ENCODE measurements at regions not wholly inside any gene's neighbourhood (a gene's known extent, or its start where the extent isn't known, plus 50 kb on each side); places are given as distances from the start of the nearest gene placed in this dataset.

DNA sequence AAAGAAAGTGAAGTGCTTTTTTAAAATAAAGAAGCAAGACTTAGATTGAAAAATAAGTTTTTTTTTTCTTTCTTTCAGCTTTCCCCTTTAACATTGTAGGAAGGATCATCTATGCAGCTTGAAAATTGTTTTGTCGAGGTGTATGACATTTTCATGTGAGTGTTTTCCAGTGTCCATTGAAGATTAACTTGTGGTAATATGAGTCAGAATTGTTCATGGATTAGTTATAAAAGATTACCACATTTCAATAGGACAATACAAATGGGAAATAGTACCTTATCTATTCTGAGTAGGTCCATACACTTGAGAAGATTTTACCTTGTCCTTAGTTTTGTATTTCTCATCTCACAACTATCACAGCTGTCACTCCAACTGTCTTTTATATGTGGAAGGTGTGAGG is 1234.7 kb downstream of the NSUN3 start:
- H3K4me3 ChIP-seq (ENCODE audit: control insufficient read depth in 1 of 7, extremely low read depth in 1 of 7, insufficient read depth in 4 of 7, low read depth in 2 of 7, low read length in 6 of 7) = no peak overlapping the region
- ChIA-PET CTCF (no interaction called here), POLR2A (no interaction called here)
- DNase-seq = no peak
- no peaks in the 10 kb centered on the region for H3K9me3 ChIP-seq (ENCODE audit: control extremely low read depth in 1 of 5, control insufficient read depth in 4 of 5, insufficient read depth in 2 of 5, low read depth in 1 of 5, low read length in 4 of 5)
- no peaks in the 10 kb centered on the region for H3K4me1 ChIP-seq (ENCODE audit: control extremely low read depth in 1 of 4, control insufficient read depth in 4 of 4, insufficient read depth in 4 of 4, low read length in 3 of 4)
- no peaks in the 10 kb centered on the region for H3K27me3 ChIP-seq (replicated peaks in 2 of 5; ENCODE audit: control insufficient read depth in 4 of 5, insufficient read depth in 5 of 5, low read length in 4 of 5)
- WGBS (ENCODE audit: insufficient coverage) = no CpG with 5 or more reads among the region's 1 CpG
- no peak overlapping the region for H3K27ac ChIP-seq (ENCODE audit: insufficient read depth in 1 of 2, low read depth in 1 of 2, low read length in 2 of 2, poor library complexity in 1 of 2, severe bottlenecking in 2 of 2)
- H3K36me3 ChIP-seq (ENCODE audit: control insufficient read depth in 4 of 4, insufficient read depth in 4 of 4, low read length in 3 of 4) = no peaks in the 10 kb centered on the region

DNA sequence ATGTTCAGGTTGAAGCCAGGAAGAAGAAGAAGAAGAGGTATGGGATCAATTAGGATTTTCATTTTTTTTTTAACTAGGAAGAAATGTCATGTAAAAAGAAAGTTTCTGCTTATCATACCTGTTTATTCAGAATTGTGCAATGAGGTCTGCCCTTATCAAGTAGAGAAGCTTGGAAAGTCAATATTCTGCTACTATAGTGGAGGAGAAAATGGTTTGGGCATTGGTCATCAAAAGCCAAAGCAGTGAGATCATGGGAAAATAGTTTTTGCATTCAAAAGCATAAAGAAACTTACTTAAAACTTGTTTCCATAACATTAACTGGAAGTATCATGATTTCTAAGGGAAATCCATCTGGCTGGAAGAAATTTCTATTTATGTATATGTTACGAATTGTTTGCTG is 1239.2 kb downstream of the NSUN3 start:
- no peak for DNase-seq
- Histone ChIP-seq H3K36me3 (ENCODE audit: control insufficient read depth in 4 of 4, insufficient read depth in 4 of 4, low read length in 3 of 4) (no peaks in the 10 kb centered on the region), H3K27ac (ENCODE audit: insufficient read depth in 1 of 2, low read depth in 1 of 2, low read length in 2 of 2, poor library complexity in 1 of 2, severe bottlenecking in 2 of 2) (no peak overlapping the region), H3K27me3 (replicated peaks in 2 of 5; ENCODE audit: control insufficient read depth in 4 of 5, insufficient read depth in 5 of 5, low read length in 4 of 5) (no peaks in the 10 kb centered on the region), H3K9me3 (ENCODE audit: control extremely low read depth in 1 of 5, control insufficient read depth in 4 of 5, insufficient read depth in 2 of 5, low read depth in 1 of 5, low read length in 4 of 5) (no peaks in the 10 kb centered on the region), H3K4me3 (ENCODE audit: control insufficient read depth in 1 of 7, extremely low read depth in 1 of 7, insufficient read depth in 4 of 7, low read depth in 2 of 7, low read length in 6 of 7) (no peak overlapping the region), H3K4me1 (ENCODE audit: control extremely low read depth in 1 of 4, control insufficient read depth in 4 of 4, insufficient read depth in 4 of 4, low read length in 3 of 4) (no peaks in the 10 kb centered on the region)
- no CpG with 5 or more reads among the region's 1 CpG for WGBS (ENCODE audit: insufficient coverage)
- CTCF ChIA-PET = no interaction called here
- POLR2A ChIA-PET = no interaction called here

DNA sequence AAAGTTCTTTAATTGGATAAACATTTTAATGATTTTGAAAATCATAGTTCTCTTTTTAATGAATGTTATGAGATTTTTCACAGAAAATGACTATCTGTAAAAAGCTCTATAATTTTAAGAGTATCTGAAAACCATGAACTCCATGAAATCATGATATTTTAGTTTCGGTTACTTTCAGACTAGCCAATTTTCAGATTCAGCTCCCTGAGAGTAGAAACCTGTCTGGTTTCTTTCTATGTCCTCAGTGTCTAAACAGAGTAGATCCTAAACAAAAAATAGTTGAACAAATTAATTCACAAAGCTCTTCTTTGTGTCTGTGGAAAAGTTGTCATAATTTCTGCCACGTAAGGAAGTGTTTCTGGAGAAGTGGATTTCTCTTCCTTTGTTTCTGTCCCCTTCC is 1247.7 kb downstream of the NSUN3 start:
- no peaks in the 10 kb centered on the region for H3K27me3 ChIP-seq (replicated peaks in 2 of 5; ENCODE audit: control insufficient read depth in 4 of 5, insufficient read depth in 5 of 5, low read length in 4 of 5)
- H3K4me1 ChIP-seq (ENCODE audit: control extremely low read depth in 1 of 4, control insufficient read depth in 4 of 4, insufficient read depth in 4 of 4, low read length in 3 of 4) = no peaks in the 10 kb centered on the region
- DNase-seq = no peak
- peaks cover 0 to 3% (median 0%) of the 10 kb centered on the region in 5 experiments for H3K9me3 ChIP-seq (ENCODE audit: control extremely low read depth in 1 of 5, control insufficient read depth in 4 of 5, insufficient read depth in 2 of 5, low read depth in 1 of 5, low read length in 4 of 5)
- WGBS (ENCODE audit: insufficient coverage) = 100% methylated on average over 1 of the region's 2 CpGs
- H3K27ac ChIP-seq (ENCODE audit: insufficient read depth in 1 of 2, low read depth in 1 of 2, low read length in 2 of 2, poor library complexity in 1 of 2, severe bottlenecking in 2 of 2) = no peak overlapping the region
- no peaks in the 10 kb centered on the region for H3K36me3 ChIP-seq (ENCODE audit: control insufficient read depth in 4 of 4, insufficient read depth in 4 of 4, low read length in 3 of 4)
- CTCF ChIA-PET = no interaction called here
- POLR2A ChIA-PET = no interaction called here
- H3K4me3 ChIP-seq (ENCODE audit: control insufficient read depth in 1 of 7, extremely low read depth in 1 of 7, insufficient read depth in 4 of 7, low read depth in 2 of 7, low read length in 6 of 7) = no peak overlapping the region

DNA sequence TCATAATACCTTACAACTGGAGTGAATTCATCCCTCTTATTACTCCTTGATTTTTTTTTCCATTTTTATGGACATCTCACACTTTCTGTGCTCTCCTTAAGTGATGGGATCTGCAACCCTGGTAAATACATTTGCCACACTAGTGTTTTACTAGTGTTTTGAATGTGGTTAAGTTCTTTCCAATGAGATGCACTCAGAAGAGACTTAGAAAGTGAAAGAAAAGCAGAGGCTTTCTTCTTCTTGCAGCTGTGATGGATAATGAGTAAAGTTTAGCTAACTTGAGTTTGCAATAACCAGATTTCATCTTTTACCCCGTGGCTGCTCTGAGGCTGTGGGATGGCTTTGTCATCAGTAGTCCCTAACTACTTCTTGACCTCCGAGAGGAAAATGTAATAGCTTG is 1248.4 kb downstream of the NSUN3 start:
- no peaks in the 10 kb centered on the region for H3K36me3 ChIP-seq (ENCODE audit: control insufficient read depth in 4 of 4, insufficient read depth in 4 of 4, low read length in 3 of 4)
- H3K27ac ChIP-seq (ENCODE audit: insufficient read depth in 1 of 2, low read depth in 1 of 2, low read length in 2 of 2, poor library complexity in 1 of 2, severe bottlenecking in 2 of 2) = no peak overlapping the region
- ChIA-PET POLR2A (no interaction called here), CTCF (no interaction called here)
- no peak for DNase-seq
- peaks cover 0 to 4% (median 0%) of the 10 kb centered on the region in 5 experiments for H3K9me3 ChIP-seq (ENCODE audit: control extremely low read depth in 1 of 5, control insufficient read depth in 4 of 5, insufficient read depth in 2 of 5, low read depth in 1 of 5, low read length in 4 of 5)
- H3K4me3 ChIP-seq (ENCODE audit: control insufficient read depth in 1 of 7, extremely low read depth in 1 of 7, insufficient read depth in 4 of 7, low read depth in 2 of 7, low read length in 6 of 7) = no peak overlapping the region
- 50% methylated on average over 2 of the region's 2 CpGs for WGBS (ENCODE audit: insufficient coverage)
- H3K4me1 ChIP-seq (ENCODE audit: control extremely low read depth in 1 of 4, control insufficient read depth in 4 of 4, insufficient read depth in 4 of 4, low read length in 3 of 4) = no peaks in the 10 kb centered on the region
- no peaks in the 10 kb centered on the region for H3K27me3 ChIP-seq (replicated peaks in 2 of 5; ENCODE audit: control insufficient read depth in 4 of 5, insufficient read depth in 5 of 5, low read length in 4 of 5)

DNA sequence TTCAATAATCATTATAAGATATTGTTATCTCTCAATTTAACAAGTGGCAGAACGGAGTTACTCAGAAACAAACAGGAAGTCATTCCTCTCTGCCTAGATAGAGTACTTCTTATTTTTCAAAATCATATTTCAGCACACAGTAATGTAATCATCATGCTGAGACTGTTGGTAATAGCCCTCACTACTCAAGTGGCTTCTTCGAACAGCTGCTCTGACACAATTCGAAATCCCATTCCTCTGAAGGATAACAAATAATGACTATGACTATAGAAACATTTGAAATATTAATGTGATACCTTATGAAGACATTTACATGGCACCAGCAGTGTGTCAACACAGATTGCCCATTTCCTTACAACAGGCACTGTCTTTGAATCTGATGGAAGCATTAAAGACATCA is 1249.8 kb downstream of the NSUN3 start:
- Histone ChIP-seq H3K36me3 (ENCODE audit: control insufficient read depth in 4 of 4, insufficient read depth in 4 of 4, low read length in 3 of 4) (no peaks in the 10 kb centered on the region), H3K4me3 (ENCODE audit: control insufficient read depth in 1 of 7, extremely low read depth in 1 of 7, insufficient read depth in 4 of 7, low read depth in 2 of 7, low read length in 6 of 7) (no peak overlapping the region), H3K27ac (ENCODE audit: insufficient read depth in 1 of 2, low read depth in 1 of 2, low read length in 2 of 2, poor library complexity in 1 of 2, severe bottlenecking in 2 of 2) (no peak overlapping the region), H3K4me1 (ENCODE audit: control extremely low read depth in 1 of 4, control insufficient read depth in 4 of 4, insufficient read depth in 4 of 4, low read length in 3 of 4) (no peaks in the 10 kb centered on the region), H3K9me3 (ENCODE audit: control extremely low read depth in 1 of 5, control insufficient read depth in 4 of 5, insufficient read depth in 2 of 5, low read depth in 1 of 5, low read length in 4 of 5) (peaks cover 0 to 6% (median 0%) of the 10 kb centered on the region in 5 experiments), H3K27me3 (replicated peaks in 2 of 5; ENCODE audit: control insufficient read depth in 4 of 5, insufficient read depth in 5 of 5, low read length in 4 of 5) (no peaks in the 10 kb centered on the region)
- DNase-seq = no peak
- CTCF ChIA-PET = no interaction called here
- WGBS (ENCODE audit: insufficient coverage) = no CpG with 5 or more reads among the region's 3 CpGs
- POLR2A ChIA-PET = no interaction called here

DNA sequence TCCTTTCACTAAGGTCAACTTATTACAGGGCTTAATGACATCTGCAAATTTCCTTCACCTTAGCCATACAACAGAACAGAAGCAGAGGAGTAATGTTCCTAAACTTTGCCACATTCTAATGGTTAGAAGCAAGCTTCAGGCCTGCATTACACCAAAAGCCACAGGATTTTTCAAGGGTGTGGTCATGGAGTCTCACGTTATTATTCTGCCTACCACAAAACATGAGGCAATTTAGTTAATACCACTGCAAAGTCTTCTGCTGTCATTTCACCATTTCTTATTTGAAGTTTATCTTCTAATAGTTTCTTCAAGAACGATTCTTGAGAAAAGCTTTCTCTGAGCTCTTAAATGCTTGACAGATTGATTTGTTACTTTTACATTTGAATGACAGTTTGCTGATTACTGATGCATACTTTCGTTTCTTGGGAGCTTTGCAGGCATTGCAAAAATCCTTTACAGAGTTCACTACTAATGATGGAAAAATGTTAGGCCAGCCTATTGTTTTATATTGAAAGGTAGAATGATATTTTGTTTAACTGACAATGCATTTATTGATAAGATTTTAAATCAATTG is 1257.1 kb downstream of the NSUN3 start:
- no peak overlapping the region for H3K4me3 ChIP-seq (ENCODE audit: control insufficient read depth in 1 of 7, extremely low read depth in 1 of 7, insufficient read depth in 4 of 7, low read depth in 2 of 7, low read length in 6 of 7)
- no peak overlapping the region for H3K27ac ChIP-seq (ENCODE audit: insufficient read depth in 1 of 2, low read depth in 1 of 2, low read length in 2 of 2, poor library complexity in 1 of 2, severe bottlenecking in 2 of 2)
- no peaks in the 10 kb centered on the region for H3K36me3 ChIP-seq (ENCODE audit: control insufficient read depth in 4 of 4, insufficient read depth in 4 of 4, low read length in 3 of 4)
- no peak for DNase-seq
- POLR2A ChIA-PET = no interaction called here
- WGBS (ENCODE audit: insufficient coverage) = 80% methylated on average over 2 of the region's 3 CpGs
- no peaks in the 10 kb centered on the region for H3K4me1 ChIP-seq (ENCODE audit: control extremely low read depth in 1 of 4, control insufficient read depth in 4 of 4, insufficient read depth in 4 of 4, low read length in 3 of 4)
- CTCF ChIA-PET = no interaction called here
- H3K27me3 ChIP-seq (replicated peaks in 2 of 5; ENCODE audit: control insufficient read depth in 4 of 5, insufficient read depth in 5 of 5, low read length in 4 of 5) = no peaks in the 10 kb centered on the region
- peaks cover 0 to 4% (median 0%) of the 10 kb centered on the region in 5 experiments for H3K9me3 ChIP-seq (ENCODE audit: control extremely low read depth in 1 of 5, control insufficient read depth in 4 of 5, insufficient read depth in 2 of 5, low read depth in 1 of 5, low read length in 4 of 5)

DNA sequence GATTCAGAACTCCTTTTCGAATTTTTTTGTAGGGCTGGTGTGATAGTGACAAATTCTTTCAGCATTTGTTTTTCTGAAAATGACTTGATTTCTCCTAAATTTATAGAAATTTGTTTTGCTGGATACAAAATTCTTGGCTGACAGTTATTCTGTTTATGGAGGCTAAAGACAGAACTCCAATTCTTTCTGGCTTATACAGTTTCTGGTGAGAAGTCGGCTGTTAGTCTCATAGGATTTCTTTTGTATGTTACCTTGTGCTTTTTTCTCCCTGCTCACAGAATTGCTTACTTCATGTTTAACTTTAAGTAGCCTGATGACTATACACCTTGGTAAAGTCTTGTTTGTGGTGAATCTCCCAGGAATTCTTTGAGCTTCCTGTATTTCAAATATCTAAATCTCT is 1264.6 kb downstream of the NSUN3 start:
- Histone ChIP-seq H3K9me3 (ENCODE audit: control extremely low read depth in 1 of 5, control insufficient read depth in 4 of 5, insufficient read depth in 2 of 5, low read depth in 1 of 5, low read length in 4 of 5) (peaks cover 0 to 8% (median 1%) of the 10 kb centered on the region in 5 experiments), H3K36me3 (ENCODE audit: control insufficient read depth in 4 of 4, insufficient read depth in 4 of 4, low read length in 3 of 4) (no peaks in the 10 kb centered on the region), H3K27ac (ENCODE audit: insufficient read depth in 1 of 2, low read depth in 1 of 2, low read length in 2 of 2, poor library complexity in 1 of 2, severe bottlenecking in 2 of 2) (no peak overlapping the region), H3K4me3 (ENCODE audit: control insufficient read depth in 1 of 7, extremely low read depth in 1 of 7, insufficient read depth in 4 of 7, low read depth in 2 of 7, low read length in 6 of 7) (no peak overlapping the region), H3K4me1 (ENCODE audit: control extremely low read depth in 1 of 4, control insufficient read depth in 4 of 4, insufficient read depth in 4 of 4, low read length in 3 of 4) (no peaks in the 10 kb centered on the region), H3K27me3 (replicated peaks in 2 of 5; ENCODE audit: control insufficient read depth in 4 of 5, insufficient read depth in 5 of 5, low read length in 4 of 5) (no peaks in the 10 kb centered on the region)
- DNase-seq = no peak
- ChIA-PET POLR2A (no interaction called here), CTCF (no interaction called here)
- 100% methylated on average over 1 of the region's 2 CpGs for WGBS (ENCODE audit: insufficient coverage)
